NCI-H1694 (cell line): ENCODE measurements at regions not wholly inside any gene's neighbourhood (a gene's known extent, or its start where the extent isn't known, plus 50 kb on each side); places are given as distances from the start of the nearest gene placed in this dataset.
"Not testable (repeated sequence)": the region's sequence is repeated elsewhere in the genome, so short reads cannot be mapped to it uniquely, and the experiment has no call there.

Source experiments
- DNase-seq: peaks from one replicate; lab custom pipeline; 2025; lab: John Stamatoyannopoulos, UW

DNA sequence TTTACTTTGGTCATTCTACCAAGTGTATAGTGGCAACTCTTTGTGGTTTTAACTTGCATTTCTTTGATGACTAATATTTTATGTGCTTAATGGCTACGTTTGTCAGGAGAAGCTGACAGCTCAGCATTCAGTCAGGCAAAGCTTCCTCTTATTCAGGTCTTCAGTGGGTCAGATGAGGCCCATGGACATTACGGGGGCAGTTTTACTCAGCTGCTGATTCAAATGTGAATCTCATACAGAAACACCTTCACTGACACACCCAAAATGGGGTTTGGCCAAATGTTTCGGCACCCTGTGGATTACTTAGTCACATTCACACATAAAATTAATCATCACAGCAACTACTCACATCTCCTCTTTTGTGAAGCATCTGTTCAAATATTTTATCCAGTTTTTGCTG, 104.9 kb upstream of the PLD5 start:
- no peak for DNase-seq

DNA sequence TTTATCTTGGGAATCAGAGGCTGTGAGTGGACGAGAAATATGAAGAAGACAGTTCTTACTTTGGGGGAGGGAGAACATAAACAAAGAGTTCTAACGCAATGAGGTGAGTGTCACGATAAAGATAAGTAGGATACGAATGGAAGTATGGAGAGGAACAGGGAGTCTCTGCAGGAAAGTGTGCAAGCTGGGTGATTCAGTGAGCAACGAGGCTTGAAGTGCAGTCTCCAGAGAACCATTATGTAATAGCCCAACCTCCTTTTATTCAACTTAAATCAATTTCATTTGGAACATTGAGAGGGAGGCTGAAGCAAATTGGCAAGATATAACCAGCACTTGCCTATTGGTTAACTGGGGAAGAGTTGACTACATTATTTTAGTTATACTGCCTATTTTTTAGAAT, 99.3 kb upstream of the PLD5 start:
- no peak for DNase-seq

DNA sequence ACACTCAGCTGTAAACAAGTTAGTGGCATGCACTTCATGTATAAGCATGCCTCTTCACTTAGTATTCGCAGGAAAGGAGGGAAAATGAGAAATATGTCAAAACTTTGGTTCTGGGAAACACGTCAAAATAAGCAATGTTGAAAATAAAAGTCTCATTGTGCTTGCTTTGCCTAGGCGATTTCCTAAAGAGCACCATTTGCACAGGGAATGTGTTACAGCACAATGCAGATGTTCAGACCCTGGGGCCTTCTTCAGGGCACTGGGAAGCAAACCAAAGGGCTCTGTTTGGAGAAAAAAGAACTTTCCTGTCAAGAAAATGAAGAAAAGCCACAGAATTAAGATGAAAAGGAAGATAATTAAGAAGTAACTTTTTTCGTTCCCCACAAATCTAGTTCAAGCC, 98.6 kb upstream of the PLD5 start:
- DNase-seq: no peak

DNA sequence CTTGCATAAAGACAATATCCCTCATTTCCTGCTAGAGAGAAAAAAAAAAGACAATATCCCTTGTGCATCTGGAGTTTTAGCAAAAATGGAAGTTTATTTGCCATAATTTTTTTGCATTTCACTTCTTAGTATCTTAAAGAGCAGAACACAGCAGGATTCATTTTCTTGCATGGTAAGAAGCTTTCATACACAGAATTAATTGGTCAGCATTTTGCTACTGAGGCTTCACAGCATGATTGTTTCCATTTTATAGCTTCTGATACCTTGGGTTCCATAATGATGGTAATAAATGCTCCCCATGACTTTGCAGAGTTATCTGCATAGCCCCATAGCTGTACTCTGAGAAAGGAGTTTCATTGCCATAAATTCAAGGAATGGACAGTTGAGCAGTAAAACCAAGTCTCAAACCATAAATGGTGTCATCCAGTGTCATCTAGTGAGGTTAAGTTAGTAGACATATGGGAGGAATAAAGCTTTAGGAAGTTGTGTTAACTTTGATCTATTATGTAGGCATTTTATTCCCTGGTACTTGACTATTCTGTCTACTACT, 88.8 kb upstream of the PLD5 start:
- no peak for DNase-seq

DNA sequence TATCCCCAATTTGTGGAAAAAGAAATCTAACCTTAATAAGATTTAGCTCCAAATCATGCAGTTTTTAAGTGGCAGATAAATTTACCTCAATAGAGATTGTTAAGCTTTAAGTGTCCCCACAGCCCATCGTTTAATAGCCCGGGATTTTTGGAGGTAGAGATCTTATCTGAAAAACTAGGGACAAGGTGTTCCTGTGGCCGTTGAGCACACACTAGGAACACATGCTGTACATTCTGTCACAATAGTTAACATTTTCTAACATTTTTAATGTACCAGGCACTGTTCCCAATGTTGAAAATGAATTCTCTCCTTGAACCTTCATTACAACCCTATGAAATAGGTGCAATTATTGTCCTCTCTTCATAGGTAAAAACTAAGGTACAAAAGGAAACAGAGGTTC, 85.7 kb upstream of the PLD5 start:
- no peak for DNase-seq

DNA sequence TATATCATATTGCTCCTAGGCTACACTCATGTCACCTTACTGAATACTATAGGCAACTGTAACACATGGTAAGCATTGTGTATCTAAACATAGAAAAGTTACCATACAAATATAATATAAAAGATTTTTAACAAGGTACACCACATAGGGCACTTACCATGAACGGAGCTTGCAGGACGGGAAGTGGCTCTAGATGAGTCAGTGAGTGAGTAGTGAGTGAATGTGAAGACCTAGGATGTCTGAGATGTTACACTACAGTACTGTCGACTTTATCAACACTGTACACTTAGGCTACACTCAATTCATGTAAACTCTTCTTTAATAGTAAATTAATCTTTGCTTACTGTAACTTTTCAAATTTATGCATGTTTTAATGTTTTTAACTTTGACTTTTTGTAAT, 81.0 kb upstream of the PLD5 start:
- DNase-seq: no peak

DNA sequence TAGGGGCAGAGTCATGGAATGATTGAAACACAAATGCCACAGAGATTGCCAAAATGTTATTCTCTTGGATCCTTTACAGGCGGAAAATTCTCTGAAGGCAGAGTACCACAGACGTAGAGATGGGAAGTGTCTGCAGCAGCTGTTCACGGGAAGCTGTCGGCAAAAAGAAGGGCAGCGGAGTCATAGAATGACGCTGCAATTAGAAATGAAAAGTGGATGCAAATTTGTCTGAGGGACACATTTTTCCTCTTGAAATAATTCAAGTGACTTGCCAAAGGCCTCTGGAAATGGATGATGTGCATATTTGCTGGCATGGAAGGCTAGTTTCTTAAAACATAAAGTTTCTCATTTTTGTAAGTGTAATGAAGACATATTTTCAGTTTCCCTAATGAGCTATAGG, 77.5 kb upstream of the PLD5 start:
- DNase-seq: no peak

DNA sequence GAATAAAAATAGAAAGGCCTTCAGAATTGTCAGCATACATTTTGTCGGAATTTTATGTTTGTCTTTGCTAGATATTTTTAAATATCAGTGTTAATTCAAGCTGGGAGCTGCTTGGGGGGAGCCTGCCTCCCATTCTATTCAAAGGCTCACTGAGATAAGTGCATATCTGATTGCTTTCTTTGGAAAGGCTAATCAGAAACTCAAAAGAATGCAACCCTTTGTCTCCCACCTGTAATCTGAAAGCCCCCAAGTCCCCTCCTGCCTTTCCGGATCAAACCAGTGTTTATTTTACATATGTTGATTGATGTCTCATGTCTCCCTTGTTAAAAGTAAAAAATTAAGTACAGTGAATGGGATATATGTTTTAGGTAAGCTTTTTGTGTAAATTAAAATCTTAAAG, 69.3 kb upstream of the PLD5 start:
- DNase-seq: not testable (repeated sequence)

DNA sequence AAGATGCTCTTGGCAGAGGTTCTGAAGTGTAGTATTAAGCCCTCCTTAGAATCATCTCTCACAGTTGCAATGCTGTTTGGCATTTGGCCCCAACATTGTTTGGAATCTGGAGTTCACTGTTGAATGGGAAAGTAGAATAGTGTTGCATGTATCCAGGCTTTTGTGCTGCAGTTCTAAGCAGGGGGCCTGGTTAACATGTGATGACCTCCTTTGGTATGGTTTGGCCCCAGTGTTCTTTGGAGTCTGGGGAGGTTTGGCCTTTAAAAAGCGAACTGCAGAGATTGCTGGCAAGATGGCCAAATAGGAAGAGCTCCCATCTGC, 61.8 kb upstream of the PLD5 start:
- DNase-seq: no peak

DNA sequence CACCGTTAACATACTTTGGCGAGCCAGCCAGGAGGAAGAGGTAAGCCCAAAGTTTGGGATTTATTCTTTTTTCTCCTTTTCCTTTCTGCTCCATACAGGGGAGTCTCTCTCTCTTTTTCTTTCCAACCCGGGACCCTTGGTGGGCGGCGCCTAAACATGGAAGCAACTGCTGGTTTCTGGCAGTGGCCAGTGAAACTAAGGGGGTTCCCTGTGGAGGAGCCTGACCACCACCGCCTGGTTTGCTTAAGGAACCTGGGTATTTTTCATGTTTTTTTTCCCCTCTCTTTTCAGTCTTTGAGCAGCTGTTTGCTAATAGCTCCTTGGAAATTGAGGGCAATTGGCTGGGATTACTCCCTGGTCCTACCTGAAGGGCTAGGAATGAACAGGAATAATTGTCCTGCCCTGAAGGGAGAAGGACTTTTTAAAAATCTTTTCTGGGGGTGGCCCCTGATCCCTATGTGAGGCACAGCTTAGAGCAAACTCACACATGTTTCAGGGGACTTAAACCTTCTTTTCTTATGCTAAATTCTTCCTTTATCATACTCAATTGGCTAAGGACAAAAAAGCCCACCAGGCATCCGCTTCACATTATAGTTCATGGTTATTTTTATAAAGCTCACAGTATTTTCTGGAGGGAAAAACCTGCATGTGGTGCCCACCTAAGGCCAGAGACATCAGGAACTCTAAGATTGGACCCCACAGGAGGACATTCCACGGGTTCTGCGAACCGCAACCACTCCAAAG, 61.3 kb upstream of the PLD5 start:
- no peak for DNase-seq

DNA sequence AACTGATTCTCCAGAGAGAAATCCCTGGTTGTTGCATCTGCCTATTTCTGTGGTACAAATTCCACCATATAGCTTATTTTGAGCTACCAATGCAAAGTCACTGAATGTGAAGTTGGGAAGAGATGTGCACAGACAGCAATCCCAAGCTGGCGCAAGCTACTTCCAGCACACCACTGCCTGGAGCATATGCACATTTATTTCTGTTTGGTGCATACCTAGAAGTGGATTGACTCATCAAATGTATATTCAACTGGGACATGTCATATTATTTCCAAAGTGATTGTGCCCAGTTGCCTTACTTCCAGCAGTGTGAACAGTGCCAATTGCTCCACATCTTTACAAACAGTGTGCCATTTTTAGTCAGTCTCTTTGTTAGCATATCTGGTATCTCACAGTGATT, 58.2 kb upstream of the PLD5 start:
- DNase-seq: no peak

DNA sequence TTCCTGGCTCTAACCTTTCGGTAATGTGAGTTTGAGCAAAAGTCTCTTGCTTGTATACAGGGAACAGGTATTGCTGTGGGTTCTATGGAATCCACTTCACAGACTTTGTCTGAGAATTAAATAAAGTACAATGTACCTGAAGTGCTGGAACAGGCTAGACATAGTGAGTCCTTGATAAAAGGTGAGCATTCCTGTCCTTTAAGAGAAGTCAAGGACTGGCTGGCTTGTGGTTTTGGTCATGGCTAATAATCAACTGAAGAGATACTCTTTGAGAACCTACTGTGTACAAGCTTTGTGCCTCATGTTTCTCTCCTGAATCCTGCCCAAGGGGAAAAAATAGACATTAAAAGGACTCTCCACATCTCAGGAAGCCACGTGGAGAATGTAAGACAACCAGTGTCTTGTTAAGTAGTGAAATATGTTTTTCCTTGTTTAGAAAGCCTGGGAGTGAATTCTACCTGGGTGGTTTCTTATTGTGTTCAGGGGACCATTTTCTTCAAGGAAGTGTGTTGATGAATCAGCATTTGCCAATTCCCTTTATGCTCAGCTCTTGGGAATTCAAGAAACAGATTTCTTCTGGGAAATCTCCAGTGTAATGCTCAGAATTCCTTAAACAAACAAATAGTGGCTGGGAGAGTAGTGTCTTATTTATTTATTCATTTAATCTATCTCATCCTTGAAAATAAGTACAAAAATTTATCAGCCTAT, 55.2 kb upstream of the PLD5 start:
- DNase-seq: no peak
